Neural cell (in vitro differentiated cells): ENCODE measurements at regions not wholly inside any gene's neighbourhood (a gene's known extent, or its start where the extent isn't known, plus 50 kb on each side); places are given as distances from the start of the nearest gene placed in this dataset.

ENCODE experiments used
- H2AFZ ChIP-seq: fragments of 200-600, 300-800 bp; sonication (generic), shearing (Covaris generic); 2 replicates; pipeline ENCODE4 v1.6.0; 2014; ENCODE audit warnings: low read depth, mild to moderate bottlenecking, antibody characterized with exemption, low read length, moderate library complexity
- H3F3A ChIP-seq: fragments of 200-600 bp; shearing (Covaris generic); 2 replicates; pipeline ENCODE4 v1.6.1; 2016; ENCODE audit warnings: mild to moderate bottlenecking, moderate library complexity, mixed read lengths, antibody characterized with exemption, low read length; ENCODE audit not compliant: insufficient read depth, poor library complexity, severe bottlenecking
- H3K27ac ChIP-seq: fragments of 200-600, 300-800 bp; sonication (generic), shearing (Covaris generic); 2 replicates; pipeline ENCODE4 v1.5.1; 2014; ENCODE audit warnings: mild to moderate bottlenecking, low read length, moderate library complexity
- H3K27me3 ChIP-seq: fragments of 300-800, 200-600 bp; sonication (generic), shearing (Covaris generic); 2 replicates; pipeline ENCODE4 v1.6.0; 2014; ENCODE audit warnings: mild to moderate bottlenecking, low read depth, low read length, moderate library complexity; ENCODE audit not compliant: insufficient read depth
- H3K36me3 ChIP-seq: fragments of 300-800, 200-600 bp; sonication (generic), shearing (Covaris generic); 2 replicates; pipeline ENCODE4 v1.5.1; 2014; ENCODE audit warnings: mild to moderate bottlenecking, antibody characterized with exemption, low read length, moderate library complexity; ENCODE audit not compliant: insufficient read depth
- H3K4me2 ChIP-seq: fragments of 300-800, 200-600 bp; sonication (generic), shearing (Covaris generic); 2 replicates; pipeline ENCODE4 v1.6.0; 2014; ENCODE audit warnings: mild to moderate bottlenecking, low read length
- H3K4me3 ChIP-seq: fragments of 300-800, 200-600 bp; sonication (generic), shearing (Covaris generic); 2 replicates; pipeline ENCODE4 v1.5.1; 2014; ENCODE audit warnings: mild to moderate bottlenecking, low read length, moderate library complexity
- H3K79me2 ChIP-seq: fragments of 200-600 bp; shearing (Covaris generic); replicated peaks from 2 replicates; pipeline ENCODE4 v1.6.0; 2014; ENCODE audit warnings: mild to moderate bottlenecking, low read length, moderate library complexity; ENCODE audit not compliant: insufficient read depth
- H3K9ac ChIP-seq: fragments of 300-800, 200-600 bp; sonication (generic), shearing (Covaris generic); 2 replicates; pipeline ENCODE4 v1.6.1; 2016; ENCODE audit warnings: mild to moderate bottlenecking, low read length, mixed read lengths
- H3K9me2 ChIP-seq: fragments of 200-600 bp; shearing (Covaris generic); 2 replicates; pipeline ENCODE4 v1.6.1; 2016; ENCODE audit warnings: mild to moderate bottlenecking, low read length, mixed read lengths; ENCODE audit not compliant: insufficient read depth
- H3K9me3 ChIP-seq: fragments of 200-600, 300-800 bp; sonication (generic), shearing (Covaris generic); 2 replicates; pipeline ENCODE4 v1.6.1; 2016; ENCODE audit warnings: mild to moderate bottlenecking, mixed run types, low read length, moderate library complexity, mixed read lengths
- H4K20me1 ChIP-seq: fragments of 200-600 bp; shearing (Covaris generic); 2 replicates; pipeline ENCODE4 v1.6.1; 2016; ENCODE audit warnings: mild to moderate bottlenecking, mixed run types; ENCODE audit not compliant: insufficient read depth
- CTCF ChIP-seq: fragments of 450-650 bp; IDR thresholded peaks from 2 replicates; pipeline ENCODE4 v1.5.1; 2014; ENCODE audit warnings: antibody characterized with exemption, mild to moderate bottlenecking, moderate library complexity; ENCODE audit not compliant: poor library complexity, severe bottlenecking
- EP300 ChIP-seq: fragments of 450-650 bp; conservative IDR thresholded peaks from 2 replicates; pipeline ENCODE4 v1.6.1; 2014; ENCODE audit warnings: antibody characterized with exemption, mild to moderate bottlenecking, moderate library complexity; ENCODE audit not compliant: poor library complexity, severe bottlenecking
- EZH2 ChIP-seq: fragments of 200-600, 300-800 bp; shearing (Covaris generic), sonication (generic); IDR thresholded peaks from 2 replicates; pipeline ENCODE4 v1.6.1; 2014; ENCODE audit warnings: antibody characterized with exemption, low read length, borderline replicate concordance, mild to moderate bottlenecking; ENCODE audit not compliant: insufficient read depth, poor library complexity, severe bottlenecking
- MXI1 ChIP-seq: fragments of 450-650 bp; conservative IDR thresholded peaks from 2 replicates; pipeline ENCODE4 v1.6.1; 2014; ENCODE audit warnings: antibody characterized with exemption, mild to moderate bottlenecking; ENCODE audit not compliant: poor library complexity, severe bottlenecking
- POLR2AphosphoS5 ChIP-seq: IDR thresholded peaks from 2 replicates; pipeline ENCODE4 v1.6.1; 2012
- RAD21 ChIP-seq: fragments of 450-650 bp; conservative IDR thresholded peaks from 2 replicates; pipeline ENCODE4 v1.6.1; 2014; ENCODE audit warnings: antibody characterized with exemption, mild to moderate bottlenecking, moderate library complexity
- REST ChIP-seq: IDR thresholded peaks from 2 replicates; pipeline ENCODE4 v1.6.1; 2012; ENCODE audit warnings: borderline replicate concordance
- TAF1 ChIP-seq: IDR thresholded peaks from 2 replicates; pipeline ENCODE4 v1.6.1; 2012; ENCODE audit warnings: low read depth

GRCh38 chr13:30109471-30110135 is 197.7 kb downstream of the KATNAL1 start:
- Histone ChIP-seq H3K9ac (no peak overlapping the region), H3K27me3 (no peaks in the 10 kb centered on the region), H2AFZ (no peak overlapping the region), H3K4me2 (no peak overlapping the region), H3K79me2 (no peaks in the 10 kb centered on the region), H3K4me3 (no peak overlapping the region), H3F3A (no peaks in the 10 kb centered on the region), H3K9me3 (no peaks in the 10 kb centered on the region), H3K36me3 (no peaks in the 10 kb centered on the region), H3K27ac (no peak overlapping the region), H4K20me1 (no peaks in the 10 kb centered on the region), H3K9me2 (no peaks in the 10 kb centered on the region)
- TF ChIP-seq EZH2 (no peak), REST (no peak), RAD21 (no peak)

- Histone ChIP-seq H2AFZ (no peak overlapping the region), H3F3A (no peaks in the 10 kb centered on the region), H3K9me2 (no peaks in the 10 kb centered on the region), H3K36me3 (no peaks in the 10 kb centered on the region), H3K4me2 (no peak overlapping the region), H3K27ac (no peak overlapping the region), H3K9me3 (no peaks in the 10 kb centered on the region), H3K9ac (no peak overlapping the region), H3K79me2 (no peaks in the 10 kb centered on the region), H3K27me3 (no peaks in the 10 kb centered on the region), H4K20me1 (no peaks in the 10 kb centered on the region), H3K4me3 (no peak overlapping the region)
- no peak for TF ChIP-seq RAD21
- TF ChIP-seq EP300: no peak
- no peak for TF ChIP-seq POLR2AphosphoS5
- no peak for TF ChIP-seq REST
- no peak for TF ChIP-seq TAF1
- no peak for TF ChIP-seq EZH2
- no peak for TF ChIP-seq CTCF
- TF ChIP-seq MXI1: no peak
Measured at GRCh38 chr13:30108913-30109237, 198.5 kb downstream of the KATNAL1 start.
